GM19324 (cell line): ENCODE measurements at regions not wholly inside any gene's neighbourhood (a gene's known extent, or its start where the extent isn't known, plus 50 kb on each side); places are given as distances from the start of the nearest gene placed in this dataset.

Experiments used
- ATAC-seq: cut with Tn5 transposase; IDR thresholded peaks from one replicate; pipeline ENCODE4 v1.9.1; 2021; ENCODE audit warnings: mild to moderate bottlenecking, moderate library complexity; ENCODE audit not compliant: unreplicated experiment, low FRiP score

DNA sequence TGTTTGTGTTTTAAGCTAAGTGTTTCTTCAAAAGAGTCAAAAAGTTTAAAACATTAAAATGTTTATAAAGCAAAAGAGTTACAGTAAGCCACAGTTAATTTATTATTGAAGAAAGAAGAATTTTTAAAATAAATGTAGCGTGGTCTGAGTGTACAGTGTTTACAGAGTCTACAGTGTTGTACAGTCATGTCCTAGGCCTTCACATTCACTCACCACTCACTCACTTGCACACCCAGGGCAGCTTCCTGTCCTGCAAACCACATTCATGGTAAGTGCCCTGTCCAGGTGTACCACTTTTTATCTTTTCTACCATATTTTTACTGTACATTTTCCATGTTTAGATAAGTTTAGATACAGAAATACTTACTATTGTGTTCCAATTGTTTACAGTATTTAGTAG lies 239.7 kb upstream of the AGA start:
- no peak for ATAC-seq

DNA sequence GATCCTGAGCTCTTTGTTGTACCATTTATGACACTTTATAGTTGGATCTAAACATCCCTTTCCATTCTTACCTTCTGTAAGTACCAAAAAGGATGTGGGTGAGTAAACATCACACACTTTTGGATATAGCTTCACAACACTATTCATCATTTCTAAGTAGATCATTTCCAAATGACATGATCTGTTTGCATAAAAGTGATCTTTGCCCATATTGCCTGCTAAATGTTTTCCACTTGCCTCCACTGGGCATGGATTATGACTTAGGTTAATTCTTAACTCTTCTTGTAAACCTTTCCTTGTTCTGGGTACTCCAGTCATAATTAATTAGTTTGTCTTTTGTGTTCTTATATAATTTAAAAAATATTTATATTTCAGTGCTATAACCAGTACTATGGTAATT lies 244.9 kb upstream of the AGA start:
- no peak for ATAC-seq

DNA sequence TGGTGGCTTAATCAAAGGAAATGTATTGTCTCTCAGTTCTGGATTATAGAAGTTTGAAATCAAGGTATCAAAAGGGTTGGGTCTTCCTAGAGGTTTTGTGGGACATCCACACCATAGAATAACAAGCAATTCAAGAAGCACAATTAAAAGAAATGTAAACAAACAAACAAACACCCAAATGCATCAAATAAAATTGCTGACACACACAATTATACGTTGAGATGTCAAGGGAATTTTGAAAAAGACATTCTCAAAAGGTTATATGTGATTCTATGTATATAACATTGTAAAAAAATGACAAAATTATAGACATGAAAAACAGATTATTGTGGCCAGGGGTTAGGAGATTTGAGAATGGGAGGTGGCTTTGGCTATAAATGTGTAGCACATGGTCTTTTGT lies 250.7 kb upstream of the AGA start:
- no peak for ATAC-seq

DNA sequence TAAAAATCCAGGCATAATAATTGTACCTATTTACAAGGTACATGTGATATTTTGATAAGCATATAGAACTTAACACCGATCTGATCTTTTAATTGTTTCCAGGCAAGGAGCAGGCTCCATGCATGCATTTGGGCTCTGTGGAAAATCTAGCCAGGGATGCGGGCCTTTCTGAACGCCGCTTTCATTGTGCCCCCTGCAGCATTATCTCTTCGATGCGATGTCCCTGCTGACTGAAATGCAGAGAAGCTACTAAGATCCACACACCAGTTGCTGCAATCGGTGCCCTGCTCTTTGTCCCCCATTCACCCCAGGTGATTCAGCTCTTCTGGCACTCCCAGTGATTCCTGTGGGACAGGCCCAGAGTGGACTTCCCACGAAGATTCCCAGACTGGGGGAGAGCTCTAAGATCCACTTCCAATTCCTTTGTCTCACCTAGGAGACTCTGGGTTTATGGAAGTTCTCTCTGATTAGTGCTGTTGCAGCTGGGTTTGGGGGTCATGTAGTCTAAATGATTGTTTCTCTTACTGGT lies 254.3 kb upstream of the AGA start:
- ATAC-seq, result no peak

DNA sequence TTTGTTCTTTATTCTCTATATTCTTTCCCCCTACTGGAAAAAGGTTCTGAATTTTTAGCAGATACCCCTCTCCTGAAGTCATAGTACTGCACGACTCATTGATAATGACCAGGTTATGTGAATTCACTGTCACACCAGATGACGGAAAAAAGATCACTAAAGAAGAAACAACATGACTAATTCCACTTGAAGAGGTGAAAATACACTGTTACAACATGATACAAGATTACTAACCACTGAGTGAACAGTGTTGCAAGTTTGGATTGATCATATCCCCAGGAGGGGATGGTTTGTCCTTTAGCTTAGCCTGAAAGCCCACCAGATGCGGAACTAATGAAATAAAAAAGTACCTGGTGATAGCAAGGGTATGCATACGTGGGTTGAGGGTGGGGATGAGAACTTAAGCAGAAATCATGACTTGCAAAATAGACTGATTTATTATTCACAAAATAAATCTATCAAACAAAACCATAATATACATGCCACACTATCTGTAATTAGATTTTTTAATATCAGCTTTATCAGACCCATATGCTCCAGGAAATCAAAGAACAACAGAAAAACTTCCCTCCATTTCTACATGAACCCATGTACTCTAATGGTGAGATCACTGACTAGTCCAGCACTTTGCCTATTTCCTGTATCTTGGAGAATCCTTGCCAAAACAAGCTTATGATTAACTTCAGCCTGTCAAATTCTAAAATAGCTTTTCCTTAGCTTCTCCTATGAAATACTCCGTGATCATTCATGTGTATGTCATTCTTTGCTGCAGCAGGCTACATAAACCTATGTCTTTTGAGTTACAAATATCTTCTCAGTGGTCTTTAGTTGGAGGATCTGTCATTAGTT lies 257.4 kb upstream of the AGA start:
- no peak for ATAC-seq

DNA sequence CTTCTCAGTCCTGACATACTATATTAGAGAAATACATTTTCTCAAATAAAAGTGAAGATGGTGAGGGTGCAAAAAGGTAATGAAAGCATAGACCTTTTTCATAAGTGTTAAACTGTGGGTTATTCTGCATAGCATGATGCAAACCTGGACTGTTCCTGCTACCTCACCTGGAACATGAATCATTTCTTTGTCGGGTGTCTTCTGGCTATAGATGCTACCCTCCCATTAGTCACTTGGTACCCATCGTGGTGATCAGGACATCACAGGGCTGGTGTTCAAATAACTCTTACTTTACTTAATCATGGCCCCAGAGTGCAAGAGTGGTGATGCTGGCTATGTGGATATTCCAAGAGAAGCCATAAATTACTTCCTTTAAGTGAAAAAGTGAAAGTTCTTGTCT lies 264.7 kb upstream of the AGA start:
- ATAC-seq, result no peak

DNA sequence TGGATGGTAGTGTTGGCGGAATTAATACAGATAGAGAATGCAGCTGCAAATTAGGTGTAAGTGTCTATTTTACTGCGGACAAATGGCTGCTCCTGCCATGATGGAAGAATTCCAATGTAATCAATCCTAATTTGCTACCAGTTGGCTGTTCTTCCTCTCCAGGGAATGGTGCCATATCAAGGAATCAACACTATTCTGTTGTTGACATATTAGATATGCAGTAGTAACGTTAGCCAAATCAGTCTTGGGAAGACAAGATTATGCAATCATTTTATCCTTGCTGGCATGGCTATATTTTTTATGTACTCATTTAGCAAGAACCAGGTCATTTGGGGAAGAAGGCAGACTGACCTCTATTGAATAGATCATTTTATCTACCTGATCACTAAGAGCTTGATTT lies 271.2 kb upstream of the AGA start:
- ATAC-seq, result no peak

DNA sequence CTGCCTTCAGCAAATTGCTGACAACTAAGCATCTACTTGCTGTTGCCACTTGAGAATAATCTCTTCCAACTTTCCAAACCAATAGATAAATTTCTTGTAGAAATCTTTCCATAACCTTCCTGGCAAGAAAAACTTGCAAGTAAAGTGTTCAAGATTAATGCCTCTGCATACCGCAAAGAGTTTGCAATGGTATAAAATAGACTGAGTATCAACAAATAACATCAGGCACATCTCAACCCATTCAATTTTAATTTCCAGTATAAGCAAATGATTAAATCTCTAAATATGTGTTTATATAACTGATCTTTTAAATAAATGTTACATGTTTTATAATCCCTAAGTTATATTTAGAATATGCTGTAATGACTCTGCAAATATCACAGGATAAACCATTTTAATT lies 275.2 kb upstream of the AGA start:
- ATAC-seq, result no peak

DNA sequence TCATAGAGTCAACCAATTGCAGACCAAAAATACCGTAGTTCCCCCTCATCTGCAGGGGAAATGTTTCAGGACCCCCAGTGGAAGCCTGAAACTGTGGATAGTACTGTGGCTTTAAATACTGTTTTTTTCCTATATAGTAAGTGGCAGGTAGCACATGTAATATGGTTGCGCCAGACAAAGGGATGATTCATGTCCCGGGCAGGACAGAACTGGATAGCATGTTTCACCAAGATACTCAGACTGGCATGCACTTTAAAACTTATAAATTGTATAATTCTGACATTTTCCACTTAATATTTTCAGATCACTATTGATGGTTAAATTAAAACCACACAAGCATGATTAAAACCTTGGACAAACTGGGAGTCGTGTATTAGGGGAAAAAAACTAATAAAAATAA lies 276.3 kb upstream of the AGA start:
- no peak for ATAC-seq

DNA sequence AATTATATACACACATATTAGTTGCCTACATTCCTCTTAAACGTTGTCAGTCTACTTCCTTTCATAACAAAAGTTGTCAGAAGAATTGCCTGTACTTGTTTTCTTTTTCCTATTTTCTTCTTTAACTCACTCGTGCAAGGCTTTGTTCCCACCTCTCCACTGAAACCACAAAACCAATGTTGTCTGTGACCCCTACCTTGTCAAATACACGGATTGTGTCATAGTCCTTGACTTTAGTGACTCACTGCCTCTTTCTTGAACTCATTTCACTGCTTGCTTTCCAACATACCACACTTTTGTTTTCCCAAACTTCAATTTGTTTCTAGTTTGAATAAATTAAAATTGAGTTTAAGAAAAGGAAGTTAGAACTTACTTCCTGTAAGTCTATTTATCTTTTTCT lies 283.9 kb upstream of the AGA start:
- ATAC-seq, result no peak

DNA sequence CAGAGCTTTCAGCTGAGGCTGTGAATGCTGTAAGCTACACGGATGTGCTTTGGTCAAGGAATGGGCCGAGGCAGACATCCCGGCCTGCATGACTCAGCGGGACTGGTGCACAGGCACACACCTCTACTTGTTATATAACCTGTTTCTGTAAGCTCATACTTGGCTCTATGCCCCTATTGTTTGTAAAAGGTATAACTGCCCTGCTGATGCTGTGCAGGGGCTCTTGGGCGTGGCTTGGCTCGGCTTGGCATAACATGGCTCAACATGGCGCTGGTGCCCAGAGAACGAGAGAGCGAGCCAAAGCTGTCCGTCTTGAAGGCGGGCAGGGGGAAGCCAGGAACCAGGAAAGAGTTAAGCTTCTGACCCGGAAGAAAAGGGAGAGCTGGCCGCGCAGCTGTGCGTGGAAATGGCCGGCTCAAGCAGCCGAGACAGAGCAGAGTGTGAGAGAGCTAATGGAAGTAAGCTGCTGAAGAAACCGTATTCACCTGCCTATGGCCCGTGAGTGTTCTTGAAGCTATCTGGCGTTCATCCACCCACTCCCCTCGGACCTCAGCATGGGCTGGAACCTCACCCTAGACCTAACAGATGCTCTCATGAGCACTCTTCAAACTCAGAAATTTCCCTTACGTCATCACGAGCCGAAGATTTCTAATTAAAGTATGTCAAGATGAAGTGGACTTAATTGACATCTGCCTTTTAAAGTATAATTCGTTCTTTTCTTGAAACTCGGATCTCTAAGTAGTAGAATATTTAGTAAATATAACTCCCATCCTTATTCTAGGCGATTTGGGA lies 286.3 kb upstream of the AGA start:
- no peak for ATAC-seq

DNA sequence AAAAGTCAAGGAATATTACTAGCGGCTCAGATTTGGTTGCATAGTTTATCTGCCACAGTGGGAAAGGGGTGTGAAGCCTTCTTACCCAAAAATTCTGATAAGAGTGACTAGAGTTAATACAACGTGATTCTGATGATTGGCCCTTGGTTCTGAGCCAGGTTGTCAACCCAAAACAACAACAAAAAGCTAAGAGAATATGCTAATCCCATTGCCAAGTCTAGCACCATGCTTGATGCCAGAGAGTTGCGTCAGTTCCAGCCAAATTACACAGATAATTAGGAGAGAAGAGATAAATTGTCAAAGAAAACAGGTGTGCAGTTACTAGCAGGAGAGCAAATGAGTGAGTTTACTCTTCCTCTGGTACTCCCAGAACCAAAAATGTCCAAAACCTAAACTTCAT lies 287.4 kb upstream of the AGA start:
- ATAC-seq, result no peak

DNA sequence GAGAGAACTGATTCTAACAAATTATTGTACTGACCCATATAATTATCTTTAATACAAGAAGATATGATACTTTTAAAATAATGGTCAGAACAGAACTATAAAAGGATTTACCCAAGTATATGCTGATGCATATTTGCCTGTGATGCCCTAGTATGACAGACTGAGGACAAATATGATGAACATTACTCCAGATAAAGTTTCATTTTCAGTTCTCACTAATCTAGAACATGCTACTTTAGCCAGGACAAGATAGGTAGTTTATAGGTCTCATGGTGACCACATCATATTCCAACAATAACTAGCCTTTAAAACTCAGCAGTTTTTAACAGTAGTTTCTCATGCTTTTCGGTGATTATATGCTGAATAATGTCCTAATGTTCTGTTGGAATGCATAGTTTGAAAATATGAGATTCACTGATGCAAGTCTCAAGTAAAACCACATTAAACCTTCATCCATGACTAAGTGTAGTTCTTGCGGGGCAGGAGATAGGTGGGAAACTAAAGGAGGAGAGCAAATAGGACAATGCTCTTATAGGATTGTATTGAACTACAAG lies 295.2 kb upstream of the AGA start:
- ATAC-seq, result no peak

DNA sequence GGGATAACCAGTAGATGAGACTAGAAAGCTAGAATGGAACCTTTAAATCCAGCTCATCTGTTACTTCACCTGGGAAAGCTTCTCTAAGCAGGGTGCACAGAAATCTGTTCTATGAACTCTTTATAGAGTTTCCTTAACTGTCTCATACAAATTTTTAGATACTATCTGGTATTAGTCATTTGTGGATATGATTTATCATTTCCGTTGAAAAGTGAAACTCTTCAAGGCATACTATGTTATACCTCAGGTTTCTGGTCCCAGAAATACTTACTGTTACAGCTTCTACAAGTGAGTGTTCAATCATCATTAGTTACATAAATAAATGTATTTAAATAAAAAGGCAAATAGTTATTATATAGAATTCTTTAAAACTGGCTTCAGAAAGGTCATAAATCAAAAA lies 298.3 kb upstream of the AGA start:
- no peak for ATAC-seq

DNA sequence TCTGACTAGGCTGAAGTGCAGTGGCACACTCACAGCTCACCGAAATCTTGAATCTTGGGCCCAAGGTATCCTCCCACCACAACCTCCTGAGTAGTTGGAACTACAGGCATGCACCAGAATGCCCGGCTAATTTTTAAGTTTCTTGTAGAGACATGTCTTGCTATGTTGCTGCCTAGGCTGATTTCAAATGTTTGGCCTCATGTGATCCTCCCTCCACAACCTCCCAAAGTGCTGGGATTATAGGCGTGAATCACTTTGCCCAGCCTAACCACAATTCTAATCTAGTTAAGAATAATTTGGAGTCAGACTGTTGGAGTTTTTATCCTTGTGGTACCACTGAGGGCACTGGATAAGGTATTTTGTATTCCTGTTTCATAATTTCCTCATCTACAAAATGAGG lies 317.5 kb upstream of the AGA start:
- no peak for ATAC-seq

DNA sequence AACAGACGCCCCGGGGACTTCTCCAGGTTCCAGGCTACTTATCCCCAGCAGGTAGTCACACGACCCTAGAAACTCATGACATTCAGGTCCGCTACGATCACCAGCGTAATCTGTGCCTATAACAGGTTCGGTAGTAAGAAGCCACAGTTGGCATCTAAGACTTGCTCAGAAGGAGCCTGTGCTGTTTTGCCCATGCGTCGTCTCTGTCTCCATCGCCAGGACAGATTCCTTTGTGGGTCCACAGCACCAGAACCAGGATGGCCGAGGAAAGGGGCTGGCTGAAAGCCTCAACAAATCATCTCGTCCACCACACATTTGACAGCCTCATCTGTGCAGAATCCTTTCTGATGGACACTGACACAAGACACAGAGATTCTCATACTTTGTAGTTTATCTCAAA lies 319.5 kb upstream of the AGA start:
- ATAC-seq, result no peak

DNA sequence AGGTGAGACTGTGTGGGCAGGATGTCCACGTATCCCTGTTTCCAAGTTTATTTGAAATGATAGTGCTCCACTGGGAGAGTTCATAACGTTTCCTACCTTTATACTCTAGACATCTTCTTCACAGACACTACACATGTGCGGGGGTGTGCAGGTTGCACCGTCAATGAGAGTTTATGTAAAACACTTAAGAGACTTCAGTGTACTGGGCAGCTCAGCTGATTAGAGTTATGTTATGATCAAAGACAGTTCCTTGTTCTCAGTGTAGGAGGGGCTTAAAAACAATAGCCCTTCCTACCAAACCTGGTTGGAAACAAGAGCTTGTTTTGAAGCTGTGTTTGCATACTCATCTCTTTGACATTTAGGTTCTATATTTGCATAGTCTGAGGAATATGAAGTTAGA lies 326.9 kb upstream of the AGA start:
- no peak for ATAC-seq

DNA sequence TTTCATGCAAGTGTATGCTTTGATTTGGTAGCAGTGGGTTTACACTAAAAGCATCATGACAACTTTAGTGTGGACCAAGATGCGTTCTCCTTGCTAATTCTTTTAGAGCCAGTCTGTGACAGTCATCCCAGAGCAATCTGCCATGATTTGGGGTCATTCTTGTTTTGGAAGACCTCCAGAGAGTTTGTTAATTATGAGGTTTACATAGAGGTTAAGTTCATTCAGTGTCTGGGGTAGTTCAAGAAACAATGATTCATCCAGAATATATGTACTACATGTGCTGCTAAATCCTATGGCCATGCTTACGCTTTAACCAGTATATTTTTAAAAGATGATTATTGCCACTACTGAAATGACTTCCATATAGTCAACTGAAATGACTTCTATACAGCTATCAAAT lies 328.5 kb upstream of the AGA start:
- no peak for ATAC-seq

DNA sequence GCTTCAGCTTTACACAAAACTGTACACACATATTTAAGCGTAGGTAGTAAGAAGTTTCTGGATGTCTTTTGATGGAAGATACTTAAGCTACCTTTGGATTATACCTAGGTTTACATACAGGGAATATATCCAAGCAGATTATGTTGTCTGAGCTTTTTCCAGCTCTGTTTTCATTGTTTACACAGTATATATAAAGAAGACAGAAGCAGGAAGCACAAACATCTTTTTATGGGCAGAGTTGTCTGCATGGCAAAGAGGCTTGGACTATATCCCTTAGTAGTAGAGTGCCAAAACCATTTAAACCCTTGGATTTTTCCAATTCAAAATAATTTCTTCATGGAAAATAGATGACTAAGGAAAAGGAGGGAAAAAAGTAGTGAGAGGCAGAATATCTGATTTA lies 329.4 kb upstream of the AGA start:
- ATAC-seq, result no peak

DNA sequence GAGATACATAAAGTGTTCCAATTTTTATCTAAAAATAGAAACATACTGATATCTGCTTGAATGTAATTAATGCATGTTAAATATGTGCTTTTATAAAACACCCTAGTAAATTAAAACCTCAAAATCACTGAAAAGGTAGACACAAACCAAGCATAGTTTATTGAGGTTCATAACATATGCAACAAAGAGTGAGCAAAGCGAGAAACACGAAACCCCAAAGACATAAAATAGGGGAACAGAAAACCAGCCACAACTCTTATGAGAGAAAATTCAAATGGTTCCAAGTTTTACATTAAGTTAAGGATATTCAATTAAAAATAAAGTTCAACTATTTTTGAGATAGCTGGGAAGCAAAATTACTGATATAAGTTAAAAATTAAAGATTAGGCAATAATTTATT lies 336.4 kb upstream of the AGA start:
- ATAC-seq, result no peak

DNA sequence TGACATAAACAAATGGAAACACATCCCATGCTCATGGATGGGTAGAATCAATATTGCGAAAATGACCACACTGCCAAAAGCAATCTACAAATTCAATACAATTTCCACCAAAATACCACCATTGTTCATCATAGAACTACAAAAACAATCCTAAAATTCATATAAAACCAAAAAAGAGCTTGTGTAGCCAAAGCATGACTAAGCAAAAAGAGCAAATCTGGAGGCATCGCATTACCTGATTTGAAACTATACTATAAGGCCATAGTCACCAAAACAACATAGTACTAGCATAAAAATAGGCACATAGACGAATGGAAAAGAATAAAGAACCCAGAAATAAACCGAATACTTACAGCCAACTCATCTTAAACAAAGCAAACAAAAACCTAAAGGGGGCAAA lies 342.8 kb upstream of the AGA start:
- ATAC-seq, result no peak

DNA sequence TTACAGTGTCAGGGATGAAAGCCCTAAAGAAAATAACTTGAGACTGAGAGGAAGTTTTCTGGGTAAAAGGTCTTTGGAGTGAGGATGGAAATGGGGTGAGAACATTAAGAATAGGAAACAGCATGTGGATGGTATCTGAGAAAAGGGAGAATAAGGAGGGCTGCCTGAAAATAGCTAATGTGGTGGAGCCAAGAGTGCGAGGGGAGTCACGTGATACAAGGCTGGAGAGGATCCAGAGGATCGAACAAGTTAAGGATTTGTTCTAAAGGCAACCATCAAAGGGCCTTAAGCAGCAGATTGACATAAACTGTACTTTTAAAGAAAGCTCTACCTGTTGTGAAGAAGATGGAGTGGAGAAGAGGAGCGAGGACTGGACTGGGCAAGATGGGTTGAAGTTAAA lies 347.4 kb upstream of the AGA start:
- no peak for ATAC-seq
